PFSK-1 (cell line): ENCODE measurements at regions not wholly inside any gene's neighbourhood (a gene's known extent, or its start where the extent isn't known, plus 50 kb on each side); places are given as distances from the start of the nearest gene placed in this dataset.

ENCODE experiments used
- FOXP2 ChIP-seq: optimal IDR thresholded peaks from 2 replicates; pipeline ENCODE3; 2011; ENCODE audit warnings: borderline replicate concordance, control low read depth, inconsistent platforms; ENCODE audit not compliant: insufficient read depth; ENCODE audit errors: extremely low read length, extremely low read depth
- POLR2AphosphoS5 ChIP-seq: IDR thresholded peaks from 2 replicates; pipeline ENCODE4 v1.6.1; 2012; ENCODE audit warnings: low read depth, mild to moderate bottlenecking, control low read depth, low read length, moderate library complexity
- SIN3A ChIP-seq: IDR thresholded peaks from 2 replicates; pipeline ENCODE4 v1.6.1; 2012; ENCODE audit warnings: mild to moderate bottlenecking, low read length, moderate library complexity, borderline replicate concordance; ENCODE audit not compliant: insufficient read depth
- TAF1 ChIP-seq: IDR thresholded peaks from 2 replicates; pipeline ENCODE4 v1.6.1; 2012; ENCODE audit warnings: low read length, control low read depth, borderline replicate concordance; ENCODE audit not compliant: insufficient read depth
- TF ChIP-seq, protein P1 (sequence below), 2 experiments: IDR thresholded peaks; 2 replicates each; pipeline versions ENCODE4 v1.6.1 to v1.8.0; 2011 to 2012; ENCODE audit warnings: low read depth in 2 of 2, low read length in 2 of 2, control low read depth in 1 of 2, inconsistent platforms in 1 of 2, mild to moderate bottlenecking in 1 of 2, moderate library complexity in 1 of 2; ENCODE audit not compliant: insufficient read depth in 1 of 2

DNA sequence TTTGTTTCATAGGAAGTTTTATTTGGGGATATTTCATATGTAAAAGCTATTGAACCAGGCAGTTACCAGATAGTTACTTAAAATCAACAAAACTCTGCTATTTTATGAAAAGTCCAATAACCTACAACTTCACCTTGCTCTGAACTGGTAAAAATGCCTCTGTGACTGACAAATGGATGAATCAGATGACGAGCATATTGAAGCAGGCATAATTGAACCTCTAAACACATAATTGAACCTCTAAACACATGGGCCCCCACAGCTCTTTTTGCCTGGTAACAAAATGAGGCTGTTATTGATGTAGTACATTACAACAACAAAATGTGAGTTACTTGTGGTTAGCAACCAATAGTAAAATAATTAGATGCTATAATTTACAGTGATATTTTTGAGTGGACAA lies 99.7 kb downstream of the MBL2 start:
- TF ChIP-seq TAF1: no peak
- no peak for TF ChIP-seq FOXP2
- TF ChIP-seq SIN3A: no peak
- TF ChIP-seq POLR2AphosphoS5: no peak
- TF ChIP-seq, protein P1, sequence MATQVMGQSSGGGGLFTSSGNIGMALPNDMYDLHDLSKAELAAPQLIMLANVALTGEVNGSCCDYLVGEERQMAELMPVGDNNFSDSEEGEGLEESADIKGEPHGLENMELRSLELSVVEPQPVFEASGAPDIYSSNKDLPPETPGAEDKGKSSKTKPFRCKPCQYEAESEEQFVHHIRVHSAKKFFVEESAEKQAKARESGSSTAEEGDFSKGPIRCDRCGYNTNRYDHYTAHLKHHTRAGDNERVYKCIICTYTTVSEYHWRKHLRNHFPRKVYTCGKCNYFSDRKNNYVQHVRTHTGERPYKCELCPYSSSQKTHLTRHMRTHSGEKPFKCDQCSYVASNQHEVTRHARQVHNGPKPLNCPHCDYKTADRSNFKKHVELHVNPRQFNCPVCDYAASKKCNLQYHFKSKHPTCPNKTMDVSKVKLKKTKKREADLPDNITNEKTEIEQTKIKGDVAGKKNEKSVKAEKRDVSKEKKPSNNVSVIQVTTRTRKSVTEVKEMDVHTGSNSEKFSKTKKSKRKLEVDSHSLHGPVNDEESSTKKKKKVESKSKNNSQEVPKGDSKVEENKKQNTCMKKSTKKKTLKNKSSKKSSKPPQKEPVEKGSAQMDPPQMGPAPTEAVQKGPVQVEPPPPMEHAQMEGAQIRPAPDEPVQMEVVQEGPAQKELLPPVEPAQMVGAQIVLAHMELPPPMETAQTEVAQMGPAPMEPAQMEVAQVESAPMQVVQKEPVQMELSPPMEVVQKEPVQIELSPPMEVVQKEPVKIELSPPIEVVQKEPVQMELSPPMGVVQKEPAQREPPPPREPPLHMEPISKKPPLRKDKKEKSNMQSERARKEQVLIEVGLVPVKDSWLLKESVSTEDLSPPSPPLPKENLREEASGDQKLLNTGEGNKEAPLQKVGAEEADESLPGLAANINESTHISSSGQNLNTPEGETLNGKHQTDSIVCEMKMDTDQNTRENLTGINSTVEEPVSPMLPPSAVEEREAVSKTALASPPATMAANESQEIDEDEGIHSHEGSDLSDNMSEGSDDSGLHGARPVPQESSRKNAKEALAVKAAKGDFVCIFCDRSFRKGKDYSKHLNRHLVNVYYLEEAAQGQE (IDR thresholded peaks at IDR 0.05; ENCODE audit: insufficient read depth in 1 of 2, low read depth in 2 of 2, low read length in 2 of 2): no peak

DNA sequence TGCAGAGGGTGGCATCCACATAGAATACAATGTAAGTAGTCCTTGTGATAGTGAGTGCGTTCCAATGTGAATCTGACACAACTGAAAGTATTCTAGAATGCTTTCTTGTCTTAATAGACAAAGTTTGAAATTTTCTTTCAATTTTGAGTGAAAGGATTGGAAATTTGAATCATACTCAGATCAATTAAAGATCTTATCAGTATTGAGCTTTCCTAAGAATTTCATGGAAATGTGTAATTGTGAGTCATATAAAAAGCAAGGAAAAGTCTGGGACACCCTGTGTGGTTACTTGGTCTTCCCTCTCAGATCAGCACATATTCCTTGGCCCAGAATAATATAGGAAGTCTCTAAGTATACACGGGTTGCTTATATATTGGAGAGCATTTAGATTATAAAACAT lies 99.1 kb downstream of the MBL2 start:
- TF ChIP-seq TAF1: no peak
- TF ChIP-seq POLR2AphosphoS5: no peak
- TF ChIP-seq, protein P1 (IDR thresholded peaks at IDR 0.05; ENCODE audit: insufficient read depth in 1 of 2, low read depth in 2 of 2, low read length in 2 of 2): no peak
- no peak for TF ChIP-seq SIN3A
- no peak for TF ChIP-seq FOXP2

- TF ChIP-seq POLR2AphosphoS5: no peak
- TF ChIP-seq TAF1: no peak
- TF ChIP-seq, protein P1 (IDR thresholded peaks at IDR 0.05; ENCODE audit: insufficient read depth in 1 of 2, low read depth in 2 of 2, low read length in 2 of 2): no peak
- TF ChIP-seq FOXP2: no peak
- no peak for TF ChIP-seq SIN3A
These were observed 98.1 kb downstream of the MBL2 start for GRCh38 chr10:52674474-52674873.

- no peak for TF ChIP-seq SIN3A
- no peak for TF ChIP-seq FOXP2
- TF ChIP-seq TAF1: no peak
- TF ChIP-seq POLR2AphosphoS5: no peak
- TF ChIP-seq, protein P1 (IDR thresholded peaks at IDR 0.05; ENCODE audit: insufficient read depth in 1 of 2, low read depth in 2 of 2, low read length in 2 of 2): no peak
These were observed 95.5 kb downstream of the MBL2 start for GRCh38 chr10:52677086-52677485.

DNA sequence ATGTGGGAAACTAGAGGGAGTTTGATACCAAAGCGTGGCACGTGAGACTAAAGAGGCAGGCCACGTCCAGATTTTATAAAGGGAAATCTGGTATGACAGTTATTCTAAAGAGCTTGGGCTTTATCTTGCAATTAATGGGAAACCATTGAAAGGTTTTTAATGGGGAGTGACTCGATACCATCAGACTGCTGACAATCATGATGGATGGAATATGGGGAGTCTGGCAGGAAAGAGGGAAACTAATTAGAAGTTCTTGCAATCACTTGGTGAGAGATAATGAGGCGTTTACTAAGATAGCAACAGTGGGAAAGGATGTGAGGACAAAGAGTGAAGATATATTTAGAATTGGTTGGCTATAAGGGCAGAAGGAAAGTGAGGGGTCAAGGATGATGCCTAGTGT lies 94.0 kb downstream of the MBL2 start:
- TF ChIP-seq, protein P1 (IDR thresholded peaks at IDR 0.05; ENCODE audit: insufficient read depth in 1 of 2, low read depth in 2 of 2, low read length in 2 of 2): no peak
- no peak for TF ChIP-seq SIN3A
- no peak for TF ChIP-seq TAF1
- no peak for TF ChIP-seq FOXP2
- TF ChIP-seq POLR2AphosphoS5: no peak
